GM21390 (cell line): ENCODE measurements at regions not wholly inside any gene's neighbourhood (a gene's known extent, or its start where the extent isn't known, plus 50 kb on each side); places are given as distances from the start of the nearest gene placed in this dataset.
"Not testable (repeated sequence)": the region's sequence is repeated elsewhere in the genome, so short reads cannot be mapped to it uniquely, and the experiment has no call there.

ENCODE experiments used
- ATAC-seq: cut with Tn5 transposase; IDR thresholded peaks from one replicate; pipeline ENCODE4 v1.9.1; 2021; ENCODE audit not compliant: unreplicated experiment

DNA sequence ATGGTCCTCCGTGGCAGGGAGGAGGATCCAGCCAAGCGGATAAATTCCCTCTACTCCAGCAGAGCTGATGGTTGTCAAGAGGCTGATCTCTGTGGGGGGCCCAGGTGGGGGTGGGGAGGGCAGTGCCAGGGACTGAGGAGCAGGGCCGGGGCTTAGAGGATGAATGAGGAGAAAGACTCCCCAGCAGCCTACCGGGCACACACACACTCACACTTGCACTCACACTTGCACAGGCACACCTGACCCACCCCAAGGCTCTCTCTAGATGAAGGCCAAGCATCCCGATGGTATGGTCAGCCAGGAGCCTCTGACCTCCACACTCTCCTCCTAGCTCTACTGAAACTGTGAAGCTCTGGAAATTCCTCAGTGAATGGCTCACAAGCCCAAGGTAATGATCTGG, 131.3 kb upstream of the PRR20G start:
- ATAC-seq, result no peak

DNA sequence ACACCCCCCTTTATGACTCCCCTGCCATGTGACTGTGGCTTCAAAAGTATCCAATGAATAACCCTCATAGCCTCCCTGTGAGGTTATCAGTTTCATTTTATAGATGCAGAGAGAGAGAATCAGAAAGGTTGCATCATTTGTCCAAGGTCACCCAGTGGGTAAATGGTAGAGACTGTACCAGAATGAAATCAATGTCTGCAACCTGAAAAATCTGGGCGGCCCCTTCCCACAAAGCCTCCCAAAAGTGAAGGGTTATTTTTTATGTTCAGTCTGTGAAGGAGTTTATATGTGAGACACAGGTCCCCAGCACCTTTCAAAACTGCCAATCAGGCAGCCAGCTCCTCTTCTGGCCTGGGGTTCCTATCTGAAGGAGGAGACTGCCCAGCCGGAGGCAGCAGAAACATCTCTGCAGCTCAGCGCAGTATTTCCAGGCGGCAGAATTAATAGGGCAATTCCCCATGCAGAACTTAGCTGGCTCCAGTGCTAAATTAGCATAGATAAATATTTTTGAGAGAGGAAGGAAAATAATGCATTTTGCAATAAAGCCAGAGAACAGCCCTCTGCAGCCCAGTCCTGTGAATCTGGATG, 130.8 kb upstream of the PRR20G start:
- no peak for ATAC-seq

DNA sequence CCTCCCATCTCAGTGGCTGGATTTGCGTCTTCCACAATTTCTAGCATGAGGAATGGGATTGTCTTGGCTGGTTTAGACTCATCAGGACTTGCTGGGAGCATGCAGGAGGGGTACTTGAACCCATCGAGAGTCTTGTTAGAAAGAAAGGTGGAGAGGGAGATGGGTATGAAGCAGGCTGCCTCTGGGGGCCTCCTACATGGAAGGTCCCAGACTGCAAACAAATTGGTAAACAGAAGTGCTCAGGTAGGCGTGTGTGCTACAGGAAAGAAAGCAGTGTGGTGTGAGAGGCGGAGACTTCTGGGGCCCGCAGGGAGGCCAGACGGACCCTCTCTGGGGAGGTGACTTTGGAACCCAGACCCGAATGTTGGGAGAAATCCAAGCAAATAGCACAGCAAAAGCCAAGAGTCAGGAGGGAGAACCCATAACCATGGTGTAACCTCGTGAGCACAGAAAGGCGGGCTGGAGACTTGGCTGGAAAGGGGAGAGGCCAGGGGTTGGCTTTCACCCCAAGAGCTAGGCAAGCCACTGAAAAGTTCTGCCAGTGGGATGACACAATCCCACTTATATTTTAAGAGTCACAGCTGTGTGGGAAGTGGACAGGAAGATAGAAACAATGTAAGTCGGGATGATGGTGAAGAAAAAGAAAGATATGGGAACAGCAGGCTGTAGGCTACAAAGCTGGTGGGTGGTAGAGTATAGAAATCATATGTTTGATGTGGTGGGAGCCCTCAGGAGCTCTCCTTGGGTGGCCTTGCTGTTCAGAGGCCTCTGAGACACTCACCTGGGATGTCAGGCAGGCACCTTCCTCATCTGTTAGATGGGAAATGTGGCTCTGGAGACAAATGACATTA, 130.1 kb upstream of the PRR20G start:
- no peak for ATAC-seq

DNA sequence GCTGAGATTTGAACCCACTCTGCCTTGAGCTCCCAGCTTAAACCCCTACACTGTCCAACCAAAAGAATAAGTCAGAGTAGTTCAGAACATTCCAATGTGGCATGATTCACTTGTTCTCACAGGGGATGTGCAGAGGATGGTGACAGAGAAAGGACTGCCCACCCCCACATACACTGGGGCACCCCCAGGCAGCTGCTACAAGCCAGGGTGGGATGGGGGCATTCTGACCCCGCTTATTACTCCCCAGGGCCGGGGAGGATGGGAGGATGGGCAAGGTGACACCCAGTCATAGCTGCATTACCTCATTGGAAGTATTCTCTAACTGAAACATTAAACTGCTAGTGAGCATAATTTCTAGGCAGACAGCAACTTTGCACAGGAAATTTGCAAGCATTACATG, 126.0 kb upstream of the PRR20G start:
- no peak for ATAC-seq

DNA sequence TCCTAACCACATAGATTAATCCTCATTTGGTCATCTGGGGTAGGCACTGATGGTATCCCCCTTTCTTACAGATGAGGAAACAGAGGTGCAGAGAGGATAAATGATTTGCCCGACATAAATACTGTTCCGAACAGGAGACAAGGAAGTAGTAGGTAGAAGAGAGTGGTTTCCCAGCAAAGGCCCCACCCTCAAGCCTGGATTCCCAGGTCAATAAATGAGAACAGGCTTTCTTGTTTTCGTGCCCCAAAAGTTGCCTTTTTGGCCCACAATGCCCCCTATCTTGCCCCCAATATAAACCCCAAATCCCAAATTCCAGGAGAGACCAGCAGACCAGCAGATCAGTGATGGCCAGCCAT, 125.5 kb upstream of the PRR20G start:
- no peak for ATAC-seq

DNA sequence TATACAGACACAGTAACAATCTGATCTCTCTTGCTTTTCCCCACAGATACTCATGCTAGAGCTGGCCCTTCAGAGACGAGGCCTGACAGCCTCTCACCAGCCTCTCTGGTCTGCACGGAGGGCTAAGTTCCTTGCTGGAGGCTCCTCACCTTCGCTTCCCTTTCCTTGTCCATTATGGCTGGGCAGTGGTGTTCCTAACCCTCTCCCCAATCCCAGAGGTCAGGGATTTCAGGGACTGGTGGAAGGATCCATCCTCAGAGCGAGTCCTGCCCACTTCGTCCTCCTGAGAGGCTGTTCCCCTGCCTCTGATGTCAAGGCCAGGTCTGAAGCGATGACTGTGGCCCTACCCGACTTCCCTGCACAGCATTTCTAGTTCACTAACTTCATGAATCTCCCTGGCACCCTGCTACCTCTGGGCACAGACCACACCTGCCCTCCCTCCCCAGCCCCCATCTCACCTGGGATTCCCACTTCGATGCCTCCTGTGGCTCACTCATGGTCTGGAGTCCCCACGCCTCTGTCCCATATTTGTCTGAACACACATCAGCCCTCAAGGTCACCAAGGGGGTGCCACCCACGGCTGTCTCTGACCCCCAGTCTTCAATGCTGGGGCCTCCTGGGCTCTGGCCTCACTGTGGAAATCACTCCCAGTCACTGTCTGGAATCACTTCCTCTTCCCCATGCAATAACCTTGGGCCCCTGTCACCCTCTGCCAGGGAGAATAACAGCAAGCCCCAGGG, 124.9 kb upstream of the PRR20G start:
- ATAC-seq, result no peak

DNA sequence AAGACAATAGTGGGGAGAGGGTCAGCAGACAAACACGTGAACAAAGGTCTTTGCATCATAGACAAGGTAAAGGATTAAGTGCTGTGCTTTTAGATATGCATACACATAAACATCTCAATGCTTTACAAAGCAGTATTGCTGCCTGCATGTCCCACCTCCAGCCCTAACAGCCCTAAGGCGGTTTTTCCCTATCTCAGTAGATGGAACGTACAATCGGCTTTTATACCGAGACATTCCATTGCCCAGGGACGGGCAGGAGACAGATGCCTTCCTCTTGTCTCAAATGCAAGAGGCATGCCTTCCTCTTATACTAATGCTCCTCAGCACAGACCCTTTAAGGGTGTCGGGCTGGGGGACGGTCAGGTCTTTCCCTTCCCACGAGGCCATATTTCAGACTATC, 124.0 kb upstream of the PRR20G start:
- ATAC-seq, result not testable (repeated sequence)

DNA sequence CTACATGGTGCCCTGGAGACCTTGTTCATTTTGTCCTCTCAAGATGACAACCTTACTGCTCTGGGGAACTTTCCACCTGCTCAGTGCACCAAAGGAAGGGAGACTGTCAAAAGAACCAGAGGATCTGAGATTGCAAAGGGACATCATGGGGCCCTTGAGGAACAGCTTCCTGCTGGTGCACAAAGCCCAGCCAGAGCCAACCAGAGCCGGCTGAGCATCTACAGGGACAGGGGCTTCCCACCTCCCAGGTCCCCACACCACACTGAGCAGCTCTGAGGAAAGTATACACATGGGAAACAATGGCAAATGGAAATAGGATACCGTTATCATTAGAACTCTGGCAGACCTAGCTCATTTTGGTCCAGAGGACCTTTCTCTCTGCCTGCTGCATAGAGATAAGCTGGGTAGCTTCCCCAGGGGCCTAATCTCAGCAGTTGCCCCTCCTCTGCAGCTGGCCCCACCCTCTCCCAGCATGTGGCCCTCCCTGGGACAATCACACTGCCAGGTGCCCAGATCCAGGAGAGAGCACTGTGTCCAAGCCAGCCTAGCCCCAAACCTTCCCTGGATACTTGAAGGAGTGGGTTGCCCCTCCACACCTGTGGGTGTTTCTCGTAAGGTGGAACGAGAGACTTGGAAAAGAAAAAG, 123.4 kb upstream of the PRR20G start:
- ATAC-seq, result no peak

DNA sequence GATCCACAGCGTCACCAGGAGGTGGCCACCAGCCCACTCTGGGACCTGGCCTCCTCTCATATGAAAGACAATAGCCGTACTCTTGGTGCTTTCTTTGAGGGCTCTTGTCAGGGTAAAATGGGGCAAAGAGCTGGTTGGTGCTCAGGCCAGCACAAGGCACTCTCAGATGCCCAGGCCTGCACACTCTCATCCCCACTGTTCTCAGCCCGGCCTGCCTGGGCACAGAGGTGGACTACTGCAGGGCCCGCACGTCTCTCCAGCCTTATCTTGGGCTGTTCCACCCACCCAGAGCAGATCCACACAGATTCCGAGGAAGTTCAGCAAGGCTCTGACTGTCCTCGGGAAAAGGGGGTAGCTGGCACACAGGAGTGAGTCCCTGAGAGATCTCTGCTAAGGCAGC, 122.8 kb upstream of the PRR20G start:
- ATAC-seq, result no peak

DNA sequence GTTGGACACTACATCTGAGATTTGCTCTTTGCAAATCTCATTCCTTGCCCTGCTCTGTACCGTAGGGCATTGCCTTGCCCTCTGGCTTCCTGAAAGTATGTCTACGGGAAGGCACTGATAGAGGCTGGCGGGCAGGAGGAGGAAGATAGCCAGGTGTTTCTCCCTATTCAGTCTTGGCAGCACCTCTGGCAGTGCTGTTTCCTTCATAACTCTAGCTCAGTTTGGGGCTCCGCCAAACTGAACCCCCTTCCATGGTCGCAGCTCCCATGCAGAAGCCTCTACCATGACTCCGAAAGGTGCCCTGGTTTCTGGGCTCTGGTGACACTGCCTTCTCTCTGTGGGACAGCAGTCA, 122.3 kb upstream of the PRR20G start:
- ATAC-seq, result no peak

DNA sequence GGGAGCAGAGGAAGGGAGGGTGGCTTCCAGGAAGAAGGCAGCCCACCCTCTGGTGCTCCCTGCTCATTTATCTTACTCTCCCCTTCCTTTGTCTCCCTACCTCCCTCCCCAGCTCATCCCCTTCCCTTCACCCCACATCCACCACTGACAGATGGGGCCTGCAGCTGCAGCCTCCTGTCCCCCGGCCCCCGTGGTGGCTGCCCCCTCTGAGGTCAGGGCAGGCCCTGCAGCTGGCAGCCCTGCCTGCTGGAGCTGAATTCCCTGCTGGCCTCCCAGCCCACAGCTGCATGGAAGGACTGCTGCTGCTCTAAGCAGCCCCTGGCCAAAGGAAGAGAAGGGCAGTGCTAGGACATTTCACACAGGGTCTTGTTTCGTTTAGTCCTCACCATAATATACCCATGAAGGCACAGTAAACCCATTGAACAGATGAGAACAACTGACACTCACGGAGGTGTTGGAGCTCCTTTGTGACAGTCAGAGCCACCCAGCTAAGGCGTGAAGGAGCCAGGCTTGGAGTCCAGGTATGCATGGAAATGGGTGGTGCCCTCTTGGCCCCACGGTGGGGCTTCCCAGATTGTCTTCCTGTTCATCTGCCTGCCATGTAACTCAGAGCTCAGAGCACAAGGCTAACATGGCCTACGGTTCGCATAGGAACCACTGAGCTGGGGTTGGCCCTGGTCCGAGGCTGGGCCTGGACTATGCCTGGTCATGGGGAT, 121.7 kb upstream of the PRR20G start:
- ATAC-seq, result no peak

DNA sequence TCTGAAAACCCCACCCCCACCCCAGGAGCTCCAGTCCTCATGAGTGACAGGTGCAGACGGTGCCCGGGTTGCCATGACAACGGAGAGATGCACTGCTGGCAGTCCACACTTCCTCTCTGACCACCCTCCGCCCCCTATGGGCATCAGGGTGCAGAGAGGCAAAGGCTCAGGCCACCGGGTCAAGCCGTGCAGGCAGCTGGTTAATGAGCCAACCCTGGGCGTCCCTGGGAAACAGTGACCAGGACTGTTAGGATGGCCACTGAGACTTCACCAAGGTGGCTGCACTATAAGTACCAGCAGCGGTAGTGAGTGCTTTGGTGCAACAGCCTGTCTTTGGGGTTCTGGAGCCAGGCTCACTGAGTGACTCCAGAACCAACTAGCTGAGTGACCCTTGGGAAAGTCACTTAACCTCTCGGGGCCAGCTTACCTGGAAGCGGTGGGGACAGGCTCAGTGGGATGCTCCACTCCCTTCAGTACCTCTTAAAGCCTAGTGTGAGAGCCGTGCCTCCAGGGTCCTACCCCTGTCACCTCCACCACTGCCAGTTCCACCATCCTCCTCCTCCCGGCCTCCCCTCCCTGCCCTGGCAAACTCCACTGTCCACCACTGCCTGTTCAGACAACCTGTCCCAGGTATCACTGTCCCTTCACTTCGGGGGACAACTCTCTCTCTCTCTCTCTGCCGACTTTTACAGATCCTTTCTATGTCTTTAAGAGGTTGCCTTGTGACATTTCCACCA, 121.0 kb upstream of the PRR20G start:
- no peak for ATAC-seq

DNA sequence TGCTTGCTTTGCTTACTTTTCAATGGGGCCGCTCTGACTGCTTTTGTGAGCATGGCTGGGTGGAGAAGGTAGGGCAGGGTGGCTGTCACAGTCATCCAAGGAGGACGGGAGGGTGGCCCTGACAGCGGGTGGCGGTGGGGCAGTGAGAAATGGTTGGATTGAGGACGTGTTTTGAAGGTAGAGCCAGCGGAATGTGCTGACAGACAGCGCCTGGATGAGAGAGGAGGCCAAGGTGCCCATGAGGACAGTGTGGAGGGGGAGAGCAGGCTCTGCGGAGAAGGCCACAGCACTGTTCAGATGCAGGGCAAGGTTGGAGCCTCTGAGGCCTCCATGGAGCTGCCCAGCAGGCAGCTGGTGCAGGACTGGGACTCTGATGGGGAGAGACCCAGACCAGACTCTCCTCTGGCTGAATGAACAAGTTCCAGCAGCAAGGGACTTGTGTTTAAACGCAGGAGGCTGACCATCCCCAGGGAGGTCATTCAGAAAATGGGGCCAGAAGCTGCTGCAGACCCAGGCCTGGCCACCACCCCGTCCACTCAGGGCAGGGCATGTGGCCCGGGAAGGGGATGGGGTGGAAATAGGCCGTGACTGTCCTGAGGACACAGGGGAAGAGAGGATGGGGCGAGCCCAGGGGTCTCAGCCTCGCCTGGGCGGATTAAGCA, 120.3 kb upstream of the PRR20G start:
- ATAC-seq, result no peak

DNA sequence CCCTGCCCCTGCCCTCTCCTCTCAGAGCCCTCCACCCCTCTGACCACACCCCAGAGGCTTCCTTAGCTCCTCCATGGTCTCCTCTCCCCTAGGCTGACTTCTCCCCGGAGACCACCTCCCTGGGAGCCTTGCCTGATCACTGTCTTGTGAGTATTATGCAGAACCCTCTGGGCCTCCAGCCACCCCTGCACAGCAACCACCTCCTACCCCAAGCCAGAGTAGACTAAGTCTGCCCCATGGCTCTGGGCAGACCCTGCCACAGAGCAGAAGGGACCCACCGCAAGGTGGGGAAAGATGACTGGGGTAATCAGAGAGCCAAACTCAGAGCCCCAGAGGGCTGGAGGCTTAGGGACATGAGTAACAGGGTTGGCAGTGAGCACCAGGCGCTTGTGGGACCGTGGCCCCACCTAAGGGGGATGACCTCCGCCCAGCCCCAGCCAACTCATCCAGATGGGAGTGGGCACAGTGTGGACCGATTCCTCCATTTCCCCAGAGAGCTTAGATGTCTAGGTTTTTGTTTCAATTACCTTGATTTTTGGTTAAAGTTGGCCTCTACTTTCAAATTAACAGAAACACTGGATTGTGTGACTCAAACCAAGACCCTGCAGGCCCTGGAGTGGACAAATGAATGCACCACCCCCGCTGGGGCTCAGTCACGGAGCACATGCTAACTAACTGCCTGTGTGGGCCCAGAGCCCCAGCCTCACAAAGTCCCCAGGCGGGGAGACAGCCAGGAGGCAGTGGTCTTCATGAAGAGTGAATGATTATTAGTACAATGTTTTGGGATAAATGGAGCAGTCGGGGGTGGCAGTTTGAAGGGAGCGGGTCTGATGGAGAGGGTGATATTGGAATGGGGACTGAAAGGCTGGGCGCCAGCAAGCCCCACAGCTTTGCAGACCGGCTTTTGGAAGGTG, 119.4 kb upstream of the PRR20G start:
- no peak for ATAC-seq

DNA sequence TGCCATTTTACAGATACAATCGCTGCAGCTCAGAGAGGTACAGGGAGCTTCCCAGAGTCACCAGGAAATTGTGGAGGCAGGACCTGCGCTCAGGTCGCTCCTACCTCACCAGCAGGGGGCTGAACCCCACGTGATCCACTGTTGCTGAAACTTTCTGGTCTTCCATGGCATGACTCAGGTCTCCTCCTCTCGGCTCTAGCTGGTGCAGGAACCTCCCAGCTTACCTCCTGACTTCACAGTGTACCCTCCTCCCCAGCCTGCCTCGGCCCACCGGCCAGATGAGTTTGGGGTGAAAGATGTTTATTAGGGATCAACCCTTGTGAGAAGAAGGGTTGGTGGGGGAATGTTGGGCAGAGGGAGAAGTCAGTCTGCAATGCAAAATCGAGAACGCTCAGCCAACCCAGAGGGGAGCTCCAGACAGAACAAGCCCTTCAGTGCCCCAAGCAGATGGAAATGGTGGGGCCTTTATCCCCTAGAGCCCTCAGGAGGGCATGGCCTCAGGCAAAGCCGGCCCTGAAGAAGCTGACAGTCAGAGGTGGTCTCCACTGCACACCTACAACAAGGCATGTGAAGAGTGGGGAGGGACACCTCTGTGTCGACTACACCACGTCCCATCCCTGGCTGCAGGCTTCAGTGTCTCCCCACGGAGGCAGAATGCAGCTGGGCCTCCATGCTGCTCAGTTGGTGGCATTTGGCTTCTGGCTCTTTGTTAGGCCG, 118.6 kb upstream of the PRR20G start:
- ATAC-seq, result no peak

DNA sequence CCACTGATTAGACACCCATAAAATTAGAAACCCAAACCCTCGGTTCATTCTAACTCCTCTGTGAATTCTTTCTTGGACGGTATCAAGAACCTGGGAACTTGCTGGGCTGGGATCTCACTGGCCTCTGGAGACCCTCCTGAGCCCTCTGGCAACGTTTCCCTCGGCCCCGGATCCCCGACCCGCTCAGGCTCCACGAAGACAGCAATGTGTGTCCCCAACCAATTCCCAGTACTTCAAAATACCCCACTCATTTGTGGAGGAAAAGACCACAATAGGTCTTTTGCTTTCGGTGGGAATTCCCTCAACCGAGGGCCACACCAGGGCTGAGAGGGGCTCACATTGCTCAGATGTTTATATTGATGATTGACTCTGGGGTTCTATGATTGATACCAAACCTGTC, 117.9 kb upstream of the PRR20G start:
- ATAC-seq, result no peak

DNA sequence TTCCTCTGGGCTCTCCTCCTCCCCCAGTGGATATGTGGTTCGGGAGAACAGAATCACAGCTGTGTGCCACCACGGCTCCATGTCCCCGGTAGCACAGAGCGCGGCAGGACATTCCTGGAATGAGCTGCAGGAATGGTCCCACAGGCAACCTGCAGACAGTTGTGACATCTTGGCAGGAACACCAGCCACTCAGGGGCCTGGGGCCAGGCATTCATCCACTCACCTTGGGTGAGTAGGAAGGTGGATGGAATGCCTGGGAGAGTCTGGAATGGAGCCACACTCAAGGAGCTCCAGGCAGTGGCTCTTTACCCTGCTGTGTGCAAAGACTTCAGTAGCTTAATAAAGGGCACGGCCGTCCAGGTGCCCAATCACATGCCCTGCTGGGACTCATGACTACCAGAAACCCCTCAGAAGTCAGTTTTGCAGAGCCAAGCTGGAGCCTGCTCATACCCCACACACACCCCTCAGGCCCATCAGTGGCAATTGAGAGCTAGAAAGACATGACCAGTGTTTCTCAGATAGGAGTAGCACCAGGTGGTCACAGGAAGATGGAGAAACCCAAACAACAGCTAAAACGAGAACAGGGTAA, 117.3 kb upstream of the PRR20G start:
- ATAC-seq, result no peak
